GM23338 (cell line): ENCODE measurements at regions not wholly inside any gene's neighbourhood (a gene's known extent, or its start where the extent isn't known, plus 50 kb on each side); places are given as distances from the start of the nearest gene placed in this dataset.

Experiments used
- ATAC-seq: fragments of 200-7000 bp; cut with Tn5 transposase; 3 replicates; pipeline ENCODE4 v1.9.1; 2020
- DNase-seq: peaks from one replicate; pipeline ENCODE4 v3.0.0-alpha.2; 2015; ENCODE audit warnings: low spot score
- H2AFZ ChIP-seq: fragments of 200-600 bp; sonication (generic); 2 replicates; pipeline ENCODE4 v1.8.0; 2016; ENCODE audit warnings: antibody characterized with exemption, mild to moderate bottlenecking, moderate library complexity
- H3F3A ChIP-seq: fragments of 200-600 bp; sonication (generic); replicated peaks from 2 replicates; pipeline ENCODE4 v1.8.0; 2017; ENCODE audit warnings: antibody characterized with exemption, mixed run types, low read depth
- H3K27ac ChIP-seq: fragments of 200-600 bp; sonication (generic); 2 replicates; pipeline ENCODE4 v1.6.1; 2016; ENCODE audit warnings: low read depth
- H3K27me3 ChIP-seq: fragments of 200-600 bp; sonication (generic); 2 replicates; pipeline ENCODE4 v1.8.0; 2016; ENCODE audit warnings: mild to moderate bottlenecking, mixed run types, moderate library complexity; ENCODE audit not compliant: insufficient read depth
- H3K36me3 ChIP-seq: fragments of 200-600 bp; sonication (generic); 2 replicates; pipeline ENCODE4 v1.8.0; 2016; ENCODE audit warnings: mild to moderate bottlenecking; ENCODE audit not compliant: insufficient read depth
- H3K4me1 ChIP-seq: fragments of 200-600 bp; sonication (generic); 2 replicates; pipeline ENCODE4 v1.8.0; 2016; ENCODE audit warnings: mild to moderate bottlenecking, moderate library complexity; ENCODE audit not compliant: insufficient read depth
- H3K4me2 ChIP-seq: fragments of 200-600 bp; sonication (generic); 2 replicates; pipeline ENCODE4 v1.7.1; 2017; ENCODE audit warnings: mixed run types
- H3K4me3 ChIP-seq: fragments of 200-600 bp; sonication (generic); 2 replicates; pipeline ENCODE4 v1.6.1; 2016; ENCODE audit warnings: mixed run types
- H3K79me2 ChIP-seq: fragments of 200-600 bp; sonication (generic); replicated peaks from 2 replicates; pipeline ENCODE4 v1.8.0; 2017; ENCODE audit warnings: mild to moderate bottlenecking; ENCODE audit not compliant: insufficient read depth
- H3K9me2 ChIP-seq: fragments of 200-600 bp; sonication (generic); 2 replicates; pipeline ENCODE4 v1.8.0; 2017; ENCODE audit not compliant: insufficient read depth
- H4K20me1 ChIP-seq: fragments of 200-600 bp; sonication (generic); replicated peaks from 2 replicates; pipeline ENCODE4 v1.8.0; 2017; ENCODE audit warnings: mild to moderate bottlenecking; ENCODE audit not compliant: insufficient read depth
- H3K27ac Mint-ChIP-seq: 2 replicates; pipeline ENCODE4 v1.8.0; 2020; ENCODE audit warnings: inconsistent platforms, mild to moderate bottlenecking, moderate library complexity, mixed read lengths
- H3K27me3 Mint-ChIP-seq: 3 replicates; pipeline ENCODE4 v1.8.0; 2022; ENCODE audit warnings: low read depth, mild to moderate bottlenecking, moderate library complexity, mixed read lengths, inconsistent platforms; ENCODE audit not compliant: insufficient read depth, poor library complexity
- H3K36me3 Mint-ChIP-seq: 3 replicates; pipeline ENCODE4 v1.8.0; 2021; ENCODE audit warnings: low read depth, mild to moderate bottlenecking, inconsistent platforms, moderate library complexity, mixed read lengths
- H3K4me1 Mint-ChIP-seq: 3 replicates; pipeline ENCODE4 v1.8.0; 2020; ENCODE audit warnings: mild to moderate bottlenecking, inconsistent platforms, mixed read lengths
- H3K4me3 Mint-ChIP-seq: 3 replicates; pipeline ENCODE4 v1.8.0; 2021; ENCODE audit warnings: moderate library complexity, mild to moderate bottlenecking, inconsistent platforms, mixed read lengths
- H3K9me3 Mint-ChIP-seq: 3 replicates; pipeline ENCODE4 v1.8.0; 2020; ENCODE audit warnings: moderate library complexity, mild to moderate bottlenecking, inconsistent platforms, mixed read lengths
- CREB1 ChIP-seq: fragments of 250-450 bp; sonication (Bioruptor Pico); IDR thresholded peaks from 2 replicates; pipeline ENCODE4 v1.5.0; 2020; ENCODE audit warnings: low read depth, mild to moderate bottlenecking, moderate library complexity
- ETS1 ChIP-seq: IDR thresholded peaks from 2 replicates; pipeline ENCODE4 v1.6.1; 2016; ENCODE audit warnings: antibody characterized with exemption
- EZH2 ChIP-seq: fragments of 200-600 bp; sonication (generic); IDR thresholded peaks from one replicate; pipeline ENCODE4 v1.8.0; 2017; ENCODE audit warnings: antibody characterized with exemption, mild to moderate bottlenecking, low read depth; ENCODE audit not compliant: unreplicated experiment
- EZH2phosphoT487 ChIP-seq: fragments of 200-600 bp; sonication (generic); IDR thresholded peaks from one replicate; pipeline ENCODE4 v1.8.1; 2018; ENCODE audit warnings: antibody characterized with exemption; ENCODE audit not compliant: unreplicated experiment
- JUNB ChIP-seq: IDR thresholded peaks from one replicate; pipeline ENCODE4 v1.6.1; 2016; ENCODE audit warnings: antibody characterized with exemption; ENCODE audit not compliant: unreplicated experiment
- POLR2AphosphoS5 ChIP-seq: IDR thresholded peaks from 2 replicates; pipeline ENCODE4 v1.6.1; 2016; ENCODE audit warnings: antibody characterized with exemption, low read depth
- STAT1 ChIP-seq: IDR thresholded peaks from one replicate; pipeline ENCODE4 v1.6.1; 2016; ENCODE audit warnings: antibody characterized with exemption; ENCODE audit not compliant: unreplicated experiment
- ZNF331 ChIP-seq: fragments of 250-450 bp; sonication (Bioruptor Pico); IDR thresholded peaks from 2 replicates; pipeline ENCODE4 v1.5.0; 2020; ENCODE audit warnings: low read depth, mild to moderate bottlenecking, moderate library complexity
- TF ChIP-seq, protein P1 (sequence below): fragments of 250-450 bp; sonication (Bioruptor Pico); IDR thresholded peaks from 2 replicates; pipeline ENCODE4 v1.5.0; 2020; ENCODE audit warnings: mild to moderate bottlenecking, moderate library complexity

DNA sequence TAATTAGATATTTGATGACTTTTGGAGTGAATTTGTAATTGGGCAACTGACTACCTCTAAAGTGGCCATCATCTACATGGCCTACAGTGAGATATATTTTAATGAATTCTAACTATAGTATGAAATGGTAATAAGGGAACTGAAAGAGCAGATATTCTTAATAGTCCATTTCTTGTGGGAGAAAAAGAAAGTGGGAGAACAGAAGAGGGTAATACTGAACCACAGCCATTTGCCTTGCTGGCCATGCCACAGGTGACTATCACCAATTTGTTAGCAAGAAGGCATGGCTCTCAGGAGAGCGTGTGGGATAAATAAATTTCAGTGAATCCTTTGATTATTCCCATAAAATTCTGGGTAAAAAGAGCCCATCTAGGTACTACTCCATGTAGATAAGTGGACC lies 1074.0 kb upstream of the MAP3K7 start (continued):
- TF ChIP-seq, protein P1, sequence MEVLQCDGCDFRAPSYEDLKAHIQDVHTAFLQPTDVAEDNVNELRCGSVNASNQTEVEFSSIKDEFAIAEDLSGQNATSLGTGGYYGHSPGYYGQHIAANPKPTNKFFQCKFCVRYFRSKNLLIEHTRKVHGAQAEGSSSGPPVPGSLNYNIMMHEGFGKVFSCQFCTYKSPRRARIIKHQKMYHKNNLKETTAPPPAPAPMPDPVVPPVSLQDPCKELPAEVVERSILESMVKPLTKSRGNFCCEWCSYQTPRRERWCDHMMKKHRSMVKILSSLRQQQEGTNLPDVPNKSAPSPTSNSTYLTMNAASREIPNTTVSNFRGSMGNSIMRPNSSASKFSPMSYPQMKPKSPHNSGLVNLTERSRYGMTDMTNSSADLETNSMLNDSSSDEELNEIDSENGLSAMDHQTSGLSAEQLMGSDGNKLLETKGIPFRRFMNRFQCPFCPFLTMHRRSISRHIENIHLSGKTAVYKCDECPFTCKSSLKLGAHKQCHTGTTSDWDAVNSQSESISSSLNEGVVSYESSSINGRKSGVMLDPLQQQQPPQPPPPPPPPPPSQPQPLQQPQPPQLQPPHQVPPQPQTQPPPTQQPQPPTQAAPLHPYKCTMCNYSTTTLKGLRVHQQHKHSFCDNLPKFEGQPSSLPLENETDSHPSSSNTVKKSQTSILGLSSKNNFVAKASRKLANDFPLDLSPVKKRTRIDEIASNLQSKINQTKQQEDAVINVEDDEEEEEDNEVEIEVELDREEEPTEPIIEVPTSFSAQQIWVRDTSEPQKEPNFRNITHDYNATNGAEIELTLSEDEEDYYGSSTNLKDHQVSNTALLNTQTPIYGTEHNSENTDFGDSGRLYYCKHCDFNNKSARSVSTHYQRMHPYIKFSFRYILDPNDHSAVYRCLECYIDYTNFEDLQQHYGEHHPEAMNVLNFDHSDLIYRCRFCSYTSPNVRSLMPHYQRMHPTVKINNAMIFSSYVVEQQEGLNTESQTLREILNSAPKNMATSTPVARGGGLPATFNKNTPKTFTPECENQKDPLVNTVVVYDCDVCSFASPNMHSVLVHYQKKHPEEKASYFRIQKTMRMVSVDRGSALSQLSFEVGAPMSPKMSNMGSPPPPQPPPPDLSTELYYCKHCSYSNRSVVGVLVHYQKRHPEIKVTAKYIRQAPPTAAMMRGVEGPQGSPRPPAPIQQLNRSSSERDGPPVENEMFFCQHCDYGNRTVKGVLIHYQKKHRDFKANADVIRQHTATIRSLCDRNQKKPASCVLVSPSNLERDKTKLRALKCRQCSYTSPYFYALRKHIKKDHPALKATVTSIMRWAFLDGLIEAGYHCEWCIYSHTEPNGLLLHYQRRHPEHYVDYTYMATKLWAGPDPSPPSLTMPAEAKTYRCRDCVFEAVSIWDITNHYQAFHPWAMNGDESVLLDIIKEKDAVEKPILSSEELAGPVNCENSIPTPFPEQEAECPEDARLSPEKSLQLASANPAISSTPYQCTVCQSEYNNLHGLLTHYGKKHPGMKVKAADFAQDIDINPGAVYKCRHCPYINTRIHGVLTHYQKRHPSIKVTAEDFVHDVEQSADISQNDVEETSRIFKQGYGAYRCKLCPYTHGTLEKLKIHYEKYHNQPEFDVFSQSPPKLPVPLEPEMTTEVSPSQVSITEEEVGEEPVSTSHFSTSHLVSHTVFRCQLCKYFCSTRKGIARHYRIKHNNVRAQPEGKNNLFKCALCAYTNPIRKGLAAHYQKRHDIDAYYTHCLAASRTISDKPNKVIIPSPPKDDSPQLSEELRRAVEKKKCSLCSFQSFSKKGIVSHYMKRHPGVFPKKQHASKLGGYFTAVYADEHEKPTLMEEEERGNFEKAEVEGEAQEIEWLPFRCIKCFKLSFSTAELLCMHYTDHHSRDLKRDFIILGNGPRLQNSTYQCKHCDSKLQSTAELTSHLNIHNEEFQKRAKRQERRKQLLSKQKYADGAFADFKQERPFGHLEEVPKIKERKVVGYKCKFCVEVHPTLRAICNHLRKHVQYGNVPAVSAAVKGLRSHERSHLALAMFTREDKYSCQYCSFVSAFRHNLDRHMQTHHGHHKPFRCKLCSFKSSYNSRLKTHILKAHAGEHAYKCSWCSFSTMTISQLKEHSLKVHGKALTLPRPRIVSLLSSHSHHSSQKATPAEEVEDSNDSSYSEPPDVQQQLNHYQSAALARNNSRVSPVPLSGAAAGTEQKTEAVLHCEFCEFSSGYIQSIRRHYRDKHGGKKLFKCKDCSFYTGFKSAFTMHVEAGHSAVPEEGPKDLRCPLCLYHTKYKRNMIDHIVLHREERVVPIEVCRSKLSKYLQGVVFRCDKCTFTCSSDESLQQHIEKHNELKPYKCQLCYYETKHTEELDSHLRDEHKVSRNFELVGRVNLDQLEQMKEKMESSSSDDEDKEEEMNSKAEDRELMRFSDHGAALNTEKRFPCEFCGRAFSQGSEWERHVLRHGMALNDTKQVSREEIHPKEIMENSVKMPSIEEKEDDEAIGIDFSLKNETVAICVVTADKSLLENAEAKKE (CRISPR knock-in tag), result no peak
- no peak for TF ChIP-seq ZNF331 (CRISPR knock-in tag)
- TF ChIP-seq EZH2phosphoT487, result no peak
- no peak for TF ChIP-seq EZH2

DNA sequence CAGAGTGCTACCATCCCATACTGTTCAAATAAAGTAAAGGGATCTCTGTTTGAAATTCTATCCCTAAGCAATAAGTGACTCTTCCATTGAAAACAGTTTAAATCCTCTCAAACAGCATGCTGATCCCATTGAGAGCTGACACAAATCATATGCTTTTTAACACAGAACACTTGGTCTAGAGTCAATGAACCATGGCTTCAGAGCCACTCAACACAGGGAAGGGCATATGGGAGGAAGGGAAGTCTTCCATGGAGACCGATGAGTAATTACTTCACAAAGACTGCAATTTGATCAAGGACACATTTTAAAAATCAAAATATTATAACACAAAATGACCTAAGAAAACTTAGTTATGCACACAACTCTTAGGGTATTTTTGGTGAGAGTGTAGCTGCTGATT lies 1073.0 kb upstream of the MAP3K7 start:
- Histone ChIP-seq H3K4me1 (peaks cover 7% of the 10 kb centered on the region), H2AFZ (no peak overlapping the region), H3F3A (no peaks in the 10 kb centered on the region), H3K27ac (no peak overlapping the region), H4K20me1 (no peaks in the 10 kb centered on the region), H3K36me3 (no peaks in the 10 kb centered on the region), H3K79me2 (no peaks in the 10 kb centered on the region), H3K4me2 (no peak overlapping the region), H3K27me3 (no peaks in the 10 kb centered on the region), H3K9me2 (peaks cover 5% of the 10 kb centered on the region; the same call in 1 of the 2 replicates), H3K4me3 (no peak overlapping the region)
- Mint-ChIP-seq H3K9me3 (no peaks in the 10 kb centered on the region; the same call in 1 of the 3 replicates), H3K36me3 (no peaks in the 10 kb centered on the region; the same call in 2 of the 3 replicates), H3K4me1 (peaks cover 12% of the 10 kb centered on the region), H3K27me3 (no peaks in the 10 kb centered on the region), H3K4me3 (no peak overlapping the region), H3K27ac (no peak overlapping the region)
- ATAC-seq (no peak), DNase-seq (no peak)
- no peak for TF ChIP-seq ZNF331 (CRISPR knock-in tag)
- TF ChIP-seq, protein P1 (CRISPR knock-in tag), result no peak
- no peak for TF ChIP-seq ETS1
- TF ChIP-seq CREB1 (CRISPR knock-in tag), result no peak
- TF ChIP-seq POLR2AphosphoS5, result no peak
- TF ChIP-seq EZH2, result no peak
- no peak for TF ChIP-seq STAT1
- no peak for TF ChIP-seq JUNB
